Esophagus squamous epithelium (tissue), 4 donors: ENCODE measurements at regions not wholly inside any gene's neighbourhood (a gene's known extent, or its start where the extent isn't known, plus 50 kb on each side); places are given as distances from the start of the nearest gene placed in this dataset.

Source experiments
- CTCF ChIP-seq, 6 experiments: fragments of 450-650 bp in 4 of 6; fragments of 200-600 bp in 2 of 6; sonication (generic) in 2 of 6; IDR thresholded peaks; one replicate each; pipeline ENCODE4 v1.5.1; 2016 to 2019; ENCODE audit warnings: antibody characterized with exemption in 6 of 6, mild to moderate bottlenecking in 4 of 6, moderate library complexity in 4 of 6
- POLR2A ChIP-seq, 4 donors: fragments of 450-650 bp; IDR thresholded peaks; one replicate each; pipeline ENCODE4 v1.6.1; 2017; ENCODE audit warnings: antibody characterized with exemption in 4 of 4, mild to moderate bottlenecking in 4 of 4, moderate library complexity in 3 of 4

- TF ChIP-seq CTCF (IDR thresholded peaks at IDR 0.05) = no peak
- TF ChIP-seq POLR2A (IDR thresholded peaks at IDR 0.05) = no peak
These were observed 213.6 kb downstream of the PMAIP1 start for GRCh38 chr18:60113396-60113795.
